Testis (tissue), 2 donors: ENCODE measurements at regions not wholly inside any gene's neighbourhood (a gene's known extent, or its start where the extent isn't known, plus 50 kb on each side); places are given as distances from the start of the nearest gene placed in this dataset.

ENCODE experiments used
- POLR2A ChIP-seq: fragments of 450-650 bp; IDR thresholded peaks from one replicate; pipeline ENCODE4 v1.6.1; 2017; ENCODE audit warnings: antibody characterized with exemption, mild to moderate bottlenecking, moderate library complexity
- TF ChIP-seq, protein P1 (sequence below), 3 experiments: fragments of 450-650 bp in 2 of 3; fragments of 200-600 bp in 1 of 3; sonication (generic) in 1 of 3; IDR thresholded peaks; one replicate each; pipeline ENCODE4 v1.5.1; 2016 to 2019; ENCODE audit warnings: antibody characterized with exemption in 3 of 3, mild to moderate bottlenecking in 2 of 3, moderate library complexity in 1 of 3

DNA sequence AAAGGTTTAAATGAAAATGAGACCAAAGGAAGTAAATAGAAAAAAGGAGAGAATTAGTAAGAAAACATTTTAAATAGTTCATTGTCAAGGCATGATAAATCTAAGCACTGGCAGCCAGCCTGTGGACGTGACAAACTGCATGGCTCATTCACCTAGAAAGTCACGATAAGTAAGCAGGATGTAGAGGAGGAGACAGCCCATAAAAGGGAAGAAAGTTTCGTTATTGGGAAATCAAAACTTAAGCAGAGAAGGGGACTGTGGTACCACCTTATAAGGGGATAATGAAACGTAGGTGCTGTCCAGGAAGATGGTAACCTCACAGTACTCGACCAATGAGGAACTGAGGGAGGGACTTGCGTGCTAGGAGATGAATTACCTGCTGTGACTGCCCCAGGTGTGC lies 494.5 kb upstream of the GRAMD2B start:
- TF ChIP-seq, protein P1, sequence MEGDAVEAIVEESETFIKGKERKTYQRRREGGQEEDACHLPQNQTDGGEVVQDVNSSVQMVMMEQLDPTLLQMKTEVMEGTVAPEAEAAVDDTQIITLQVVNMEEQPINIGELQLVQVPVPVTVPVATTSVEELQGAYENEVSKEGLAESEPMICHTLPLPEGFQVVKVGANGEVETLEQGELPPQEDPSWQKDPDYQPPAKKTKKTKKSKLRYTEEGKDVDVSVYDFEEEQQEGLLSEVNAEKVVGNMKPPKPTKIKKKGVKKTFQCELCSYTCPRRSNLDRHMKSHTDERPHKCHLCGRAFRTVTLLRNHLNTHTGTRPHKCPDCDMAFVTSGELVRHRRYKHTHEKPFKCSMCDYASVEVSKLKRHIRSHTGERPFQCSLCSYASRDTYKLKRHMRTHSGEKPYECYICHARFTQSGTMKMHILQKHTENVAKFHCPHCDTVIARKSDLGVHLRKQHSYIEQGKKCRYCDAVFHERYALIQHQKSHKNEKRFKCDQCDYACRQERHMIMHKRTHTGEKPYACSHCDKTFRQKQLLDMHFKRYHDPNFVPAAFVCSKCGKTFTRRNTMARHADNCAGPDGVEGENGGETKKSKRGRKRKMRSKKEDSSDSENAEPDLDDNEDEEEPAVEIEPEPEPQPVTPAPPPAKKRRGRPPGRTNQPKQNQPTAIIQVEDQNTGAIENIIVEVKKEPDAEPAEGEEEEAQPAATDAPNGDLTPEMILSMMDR (IDR thresholded peaks at IDR 0.05) = no peak
- TF ChIP-seq POLR2A = no peak
